ENCODE measurements at regions not wholly inside any gene's neighbourhood (a gene's known extent, or its start where the extent isn't known, plus 50 kb on each side); places are given as distances from the start of the nearest gene placed in this dataset.

DNA sequence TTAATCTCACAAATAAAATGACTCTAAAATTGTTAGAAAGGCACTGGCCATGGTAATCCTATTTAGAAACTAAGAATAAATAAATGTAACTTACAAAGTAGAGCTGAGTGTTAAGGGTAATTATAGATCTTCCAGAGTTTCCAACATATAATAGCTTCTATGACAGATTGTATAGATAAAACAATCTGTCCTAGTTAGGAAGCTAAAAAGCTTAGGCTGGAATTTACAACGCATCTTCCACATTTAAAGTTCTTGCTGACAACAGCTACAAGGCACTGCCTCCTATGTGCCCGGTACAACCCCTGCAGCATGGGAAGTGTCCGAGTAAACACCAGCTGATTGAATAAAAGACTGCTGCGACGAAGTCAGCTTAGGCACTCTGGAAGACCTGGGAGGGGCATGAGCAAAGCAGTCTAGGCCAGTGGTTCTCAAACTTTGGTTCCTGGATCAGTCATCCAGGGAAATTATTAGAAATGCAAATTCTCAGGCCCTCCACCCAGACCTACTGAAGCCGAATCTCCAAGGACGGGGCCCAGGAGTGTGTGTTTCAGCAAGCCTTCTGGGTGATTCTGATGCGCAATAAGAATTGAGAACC is 635.6 kb upstream of the TBX3 start:
- TF ChIP-seq CTCF (IDR thresholded peaks at IDR 0.05), result no peak
- TF ChIP-seq EZH2phosphoT487 (IDR thresholded peaks at IDR 0.05), result no peak
- TF ChIP-seq EZH2 (IDR thresholded peaks at IDR 0.05), result no peak
